HG03565 (cell line): ENCODE measurements at regions not wholly inside any gene's neighbourhood (a gene's known extent, or its start where the extent isn't known, plus 50 kb on each side); places are given as distances from the start of the nearest gene placed in this dataset.
"Not testable (repeated sequence)": the region's sequence is repeated elsewhere in the genome, so short reads cannot be mapped to it uniquely, and the experiment has no call there.

ENCODE experiments used
- ATAC-seq: cut with Tn5 transposase; IDR thresholded peaks from one replicate; pipeline ENCODE4 v1.9.1; 2021; ENCODE audit warnings: mild to moderate bottlenecking, moderate library complexity; ENCODE audit not compliant: unreplicated experiment

DNA sequence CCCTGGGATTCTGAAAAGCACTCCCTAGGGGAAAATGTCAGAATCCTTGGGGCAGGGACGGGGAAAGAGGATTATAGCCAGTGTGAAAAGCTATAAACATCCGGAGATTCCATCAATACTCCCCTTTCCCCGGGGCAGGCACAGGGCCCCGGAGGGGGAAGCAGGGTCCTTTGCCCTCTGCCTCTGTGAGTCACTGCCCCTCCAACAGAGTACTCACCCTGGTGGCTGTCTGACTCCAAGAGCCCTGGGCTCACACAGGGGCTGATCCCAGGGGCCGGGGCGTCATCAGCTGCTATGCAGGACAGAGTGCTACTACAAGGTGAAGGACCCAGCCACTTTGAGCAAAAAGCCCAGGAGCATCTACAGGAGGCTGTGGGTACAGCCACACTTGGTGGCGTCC is 133.0 kb upstream of the PRR20G start:
- ATAC-seq = no peak

DNA sequence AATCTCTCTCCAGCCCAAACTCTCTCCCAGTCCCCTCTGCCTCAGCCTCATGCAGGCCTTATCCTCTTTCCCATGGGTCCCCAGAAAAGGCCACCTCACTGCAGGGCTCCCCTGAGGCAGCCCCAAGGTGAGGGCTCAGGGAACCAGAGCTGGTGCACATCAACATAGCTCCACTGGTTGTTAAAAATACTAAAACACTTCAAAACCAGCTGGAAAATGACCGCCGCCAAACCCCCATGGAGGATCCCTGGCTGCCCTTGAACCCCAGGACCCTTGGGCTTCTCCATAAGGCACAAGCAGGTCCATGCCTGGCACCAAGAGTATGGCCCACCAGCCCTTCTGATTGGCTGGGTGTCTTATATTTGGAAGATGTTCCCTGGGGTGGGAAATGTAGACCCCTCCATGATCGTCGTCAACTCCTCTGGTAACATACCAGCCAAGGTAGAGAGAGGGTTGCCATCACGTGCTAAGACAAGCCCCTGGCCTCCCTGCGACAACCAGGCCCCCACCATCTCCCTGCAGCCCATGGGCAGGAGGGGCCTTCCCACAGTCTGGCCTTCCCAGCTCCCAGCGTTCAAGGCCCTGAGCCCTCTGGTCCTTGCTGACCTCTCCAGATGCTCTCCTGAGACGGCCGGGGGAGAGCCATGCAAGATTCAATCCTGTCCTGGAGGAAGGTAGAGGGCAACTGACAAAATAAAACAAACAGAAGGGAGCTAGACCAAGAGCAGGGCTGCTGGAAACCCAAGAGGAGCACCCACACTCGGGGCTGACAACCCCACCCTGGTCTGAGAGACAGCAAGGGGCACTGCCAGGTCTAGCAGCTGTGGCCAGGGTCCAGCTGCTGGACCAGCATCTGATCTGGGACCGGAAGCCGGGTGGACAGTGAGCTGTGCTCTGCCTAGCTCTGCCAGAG is 132.1 kb upstream of the PRR20G start:
- no peak for ATAC-seq

DNA sequence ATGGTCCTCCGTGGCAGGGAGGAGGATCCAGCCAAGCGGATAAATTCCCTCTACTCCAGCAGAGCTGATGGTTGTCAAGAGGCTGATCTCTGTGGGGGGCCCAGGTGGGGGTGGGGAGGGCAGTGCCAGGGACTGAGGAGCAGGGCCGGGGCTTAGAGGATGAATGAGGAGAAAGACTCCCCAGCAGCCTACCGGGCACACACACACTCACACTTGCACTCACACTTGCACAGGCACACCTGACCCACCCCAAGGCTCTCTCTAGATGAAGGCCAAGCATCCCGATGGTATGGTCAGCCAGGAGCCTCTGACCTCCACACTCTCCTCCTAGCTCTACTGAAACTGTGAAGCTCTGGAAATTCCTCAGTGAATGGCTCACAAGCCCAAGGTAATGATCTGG is 131.3 kb upstream of the PRR20G start:
- ATAC-seq = no peak

DNA sequence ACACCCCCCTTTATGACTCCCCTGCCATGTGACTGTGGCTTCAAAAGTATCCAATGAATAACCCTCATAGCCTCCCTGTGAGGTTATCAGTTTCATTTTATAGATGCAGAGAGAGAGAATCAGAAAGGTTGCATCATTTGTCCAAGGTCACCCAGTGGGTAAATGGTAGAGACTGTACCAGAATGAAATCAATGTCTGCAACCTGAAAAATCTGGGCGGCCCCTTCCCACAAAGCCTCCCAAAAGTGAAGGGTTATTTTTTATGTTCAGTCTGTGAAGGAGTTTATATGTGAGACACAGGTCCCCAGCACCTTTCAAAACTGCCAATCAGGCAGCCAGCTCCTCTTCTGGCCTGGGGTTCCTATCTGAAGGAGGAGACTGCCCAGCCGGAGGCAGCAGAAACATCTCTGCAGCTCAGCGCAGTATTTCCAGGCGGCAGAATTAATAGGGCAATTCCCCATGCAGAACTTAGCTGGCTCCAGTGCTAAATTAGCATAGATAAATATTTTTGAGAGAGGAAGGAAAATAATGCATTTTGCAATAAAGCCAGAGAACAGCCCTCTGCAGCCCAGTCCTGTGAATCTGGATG is 130.8 kb upstream of the PRR20G start:
- no peak for ATAC-seq

DNA sequence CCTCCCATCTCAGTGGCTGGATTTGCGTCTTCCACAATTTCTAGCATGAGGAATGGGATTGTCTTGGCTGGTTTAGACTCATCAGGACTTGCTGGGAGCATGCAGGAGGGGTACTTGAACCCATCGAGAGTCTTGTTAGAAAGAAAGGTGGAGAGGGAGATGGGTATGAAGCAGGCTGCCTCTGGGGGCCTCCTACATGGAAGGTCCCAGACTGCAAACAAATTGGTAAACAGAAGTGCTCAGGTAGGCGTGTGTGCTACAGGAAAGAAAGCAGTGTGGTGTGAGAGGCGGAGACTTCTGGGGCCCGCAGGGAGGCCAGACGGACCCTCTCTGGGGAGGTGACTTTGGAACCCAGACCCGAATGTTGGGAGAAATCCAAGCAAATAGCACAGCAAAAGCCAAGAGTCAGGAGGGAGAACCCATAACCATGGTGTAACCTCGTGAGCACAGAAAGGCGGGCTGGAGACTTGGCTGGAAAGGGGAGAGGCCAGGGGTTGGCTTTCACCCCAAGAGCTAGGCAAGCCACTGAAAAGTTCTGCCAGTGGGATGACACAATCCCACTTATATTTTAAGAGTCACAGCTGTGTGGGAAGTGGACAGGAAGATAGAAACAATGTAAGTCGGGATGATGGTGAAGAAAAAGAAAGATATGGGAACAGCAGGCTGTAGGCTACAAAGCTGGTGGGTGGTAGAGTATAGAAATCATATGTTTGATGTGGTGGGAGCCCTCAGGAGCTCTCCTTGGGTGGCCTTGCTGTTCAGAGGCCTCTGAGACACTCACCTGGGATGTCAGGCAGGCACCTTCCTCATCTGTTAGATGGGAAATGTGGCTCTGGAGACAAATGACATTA is 130.1 kb upstream of the PRR20G start:
- no peak for ATAC-seq

DNA sequence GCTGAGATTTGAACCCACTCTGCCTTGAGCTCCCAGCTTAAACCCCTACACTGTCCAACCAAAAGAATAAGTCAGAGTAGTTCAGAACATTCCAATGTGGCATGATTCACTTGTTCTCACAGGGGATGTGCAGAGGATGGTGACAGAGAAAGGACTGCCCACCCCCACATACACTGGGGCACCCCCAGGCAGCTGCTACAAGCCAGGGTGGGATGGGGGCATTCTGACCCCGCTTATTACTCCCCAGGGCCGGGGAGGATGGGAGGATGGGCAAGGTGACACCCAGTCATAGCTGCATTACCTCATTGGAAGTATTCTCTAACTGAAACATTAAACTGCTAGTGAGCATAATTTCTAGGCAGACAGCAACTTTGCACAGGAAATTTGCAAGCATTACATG is 126.0 kb upstream of the PRR20G start:
- no peak for ATAC-seq

DNA sequence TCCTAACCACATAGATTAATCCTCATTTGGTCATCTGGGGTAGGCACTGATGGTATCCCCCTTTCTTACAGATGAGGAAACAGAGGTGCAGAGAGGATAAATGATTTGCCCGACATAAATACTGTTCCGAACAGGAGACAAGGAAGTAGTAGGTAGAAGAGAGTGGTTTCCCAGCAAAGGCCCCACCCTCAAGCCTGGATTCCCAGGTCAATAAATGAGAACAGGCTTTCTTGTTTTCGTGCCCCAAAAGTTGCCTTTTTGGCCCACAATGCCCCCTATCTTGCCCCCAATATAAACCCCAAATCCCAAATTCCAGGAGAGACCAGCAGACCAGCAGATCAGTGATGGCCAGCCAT is 125.5 kb upstream of the PRR20G start:
- ATAC-seq = no peak

DNA sequence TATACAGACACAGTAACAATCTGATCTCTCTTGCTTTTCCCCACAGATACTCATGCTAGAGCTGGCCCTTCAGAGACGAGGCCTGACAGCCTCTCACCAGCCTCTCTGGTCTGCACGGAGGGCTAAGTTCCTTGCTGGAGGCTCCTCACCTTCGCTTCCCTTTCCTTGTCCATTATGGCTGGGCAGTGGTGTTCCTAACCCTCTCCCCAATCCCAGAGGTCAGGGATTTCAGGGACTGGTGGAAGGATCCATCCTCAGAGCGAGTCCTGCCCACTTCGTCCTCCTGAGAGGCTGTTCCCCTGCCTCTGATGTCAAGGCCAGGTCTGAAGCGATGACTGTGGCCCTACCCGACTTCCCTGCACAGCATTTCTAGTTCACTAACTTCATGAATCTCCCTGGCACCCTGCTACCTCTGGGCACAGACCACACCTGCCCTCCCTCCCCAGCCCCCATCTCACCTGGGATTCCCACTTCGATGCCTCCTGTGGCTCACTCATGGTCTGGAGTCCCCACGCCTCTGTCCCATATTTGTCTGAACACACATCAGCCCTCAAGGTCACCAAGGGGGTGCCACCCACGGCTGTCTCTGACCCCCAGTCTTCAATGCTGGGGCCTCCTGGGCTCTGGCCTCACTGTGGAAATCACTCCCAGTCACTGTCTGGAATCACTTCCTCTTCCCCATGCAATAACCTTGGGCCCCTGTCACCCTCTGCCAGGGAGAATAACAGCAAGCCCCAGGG is 124.9 kb upstream of the PRR20G start:
- no peak for ATAC-seq

DNA sequence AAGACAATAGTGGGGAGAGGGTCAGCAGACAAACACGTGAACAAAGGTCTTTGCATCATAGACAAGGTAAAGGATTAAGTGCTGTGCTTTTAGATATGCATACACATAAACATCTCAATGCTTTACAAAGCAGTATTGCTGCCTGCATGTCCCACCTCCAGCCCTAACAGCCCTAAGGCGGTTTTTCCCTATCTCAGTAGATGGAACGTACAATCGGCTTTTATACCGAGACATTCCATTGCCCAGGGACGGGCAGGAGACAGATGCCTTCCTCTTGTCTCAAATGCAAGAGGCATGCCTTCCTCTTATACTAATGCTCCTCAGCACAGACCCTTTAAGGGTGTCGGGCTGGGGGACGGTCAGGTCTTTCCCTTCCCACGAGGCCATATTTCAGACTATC is 124.0 kb upstream of the PRR20G start:
- ATAC-seq = not testable (repeated sequence)

DNA sequence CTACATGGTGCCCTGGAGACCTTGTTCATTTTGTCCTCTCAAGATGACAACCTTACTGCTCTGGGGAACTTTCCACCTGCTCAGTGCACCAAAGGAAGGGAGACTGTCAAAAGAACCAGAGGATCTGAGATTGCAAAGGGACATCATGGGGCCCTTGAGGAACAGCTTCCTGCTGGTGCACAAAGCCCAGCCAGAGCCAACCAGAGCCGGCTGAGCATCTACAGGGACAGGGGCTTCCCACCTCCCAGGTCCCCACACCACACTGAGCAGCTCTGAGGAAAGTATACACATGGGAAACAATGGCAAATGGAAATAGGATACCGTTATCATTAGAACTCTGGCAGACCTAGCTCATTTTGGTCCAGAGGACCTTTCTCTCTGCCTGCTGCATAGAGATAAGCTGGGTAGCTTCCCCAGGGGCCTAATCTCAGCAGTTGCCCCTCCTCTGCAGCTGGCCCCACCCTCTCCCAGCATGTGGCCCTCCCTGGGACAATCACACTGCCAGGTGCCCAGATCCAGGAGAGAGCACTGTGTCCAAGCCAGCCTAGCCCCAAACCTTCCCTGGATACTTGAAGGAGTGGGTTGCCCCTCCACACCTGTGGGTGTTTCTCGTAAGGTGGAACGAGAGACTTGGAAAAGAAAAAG is 123.4 kb upstream of the PRR20G start:
- ATAC-seq = no peak

DNA sequence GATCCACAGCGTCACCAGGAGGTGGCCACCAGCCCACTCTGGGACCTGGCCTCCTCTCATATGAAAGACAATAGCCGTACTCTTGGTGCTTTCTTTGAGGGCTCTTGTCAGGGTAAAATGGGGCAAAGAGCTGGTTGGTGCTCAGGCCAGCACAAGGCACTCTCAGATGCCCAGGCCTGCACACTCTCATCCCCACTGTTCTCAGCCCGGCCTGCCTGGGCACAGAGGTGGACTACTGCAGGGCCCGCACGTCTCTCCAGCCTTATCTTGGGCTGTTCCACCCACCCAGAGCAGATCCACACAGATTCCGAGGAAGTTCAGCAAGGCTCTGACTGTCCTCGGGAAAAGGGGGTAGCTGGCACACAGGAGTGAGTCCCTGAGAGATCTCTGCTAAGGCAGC is 122.8 kb upstream of the PRR20G start:
- no peak for ATAC-seq

DNA sequence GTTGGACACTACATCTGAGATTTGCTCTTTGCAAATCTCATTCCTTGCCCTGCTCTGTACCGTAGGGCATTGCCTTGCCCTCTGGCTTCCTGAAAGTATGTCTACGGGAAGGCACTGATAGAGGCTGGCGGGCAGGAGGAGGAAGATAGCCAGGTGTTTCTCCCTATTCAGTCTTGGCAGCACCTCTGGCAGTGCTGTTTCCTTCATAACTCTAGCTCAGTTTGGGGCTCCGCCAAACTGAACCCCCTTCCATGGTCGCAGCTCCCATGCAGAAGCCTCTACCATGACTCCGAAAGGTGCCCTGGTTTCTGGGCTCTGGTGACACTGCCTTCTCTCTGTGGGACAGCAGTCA is 122.3 kb upstream of the PRR20G start:
- no peak for ATAC-seq

DNA sequence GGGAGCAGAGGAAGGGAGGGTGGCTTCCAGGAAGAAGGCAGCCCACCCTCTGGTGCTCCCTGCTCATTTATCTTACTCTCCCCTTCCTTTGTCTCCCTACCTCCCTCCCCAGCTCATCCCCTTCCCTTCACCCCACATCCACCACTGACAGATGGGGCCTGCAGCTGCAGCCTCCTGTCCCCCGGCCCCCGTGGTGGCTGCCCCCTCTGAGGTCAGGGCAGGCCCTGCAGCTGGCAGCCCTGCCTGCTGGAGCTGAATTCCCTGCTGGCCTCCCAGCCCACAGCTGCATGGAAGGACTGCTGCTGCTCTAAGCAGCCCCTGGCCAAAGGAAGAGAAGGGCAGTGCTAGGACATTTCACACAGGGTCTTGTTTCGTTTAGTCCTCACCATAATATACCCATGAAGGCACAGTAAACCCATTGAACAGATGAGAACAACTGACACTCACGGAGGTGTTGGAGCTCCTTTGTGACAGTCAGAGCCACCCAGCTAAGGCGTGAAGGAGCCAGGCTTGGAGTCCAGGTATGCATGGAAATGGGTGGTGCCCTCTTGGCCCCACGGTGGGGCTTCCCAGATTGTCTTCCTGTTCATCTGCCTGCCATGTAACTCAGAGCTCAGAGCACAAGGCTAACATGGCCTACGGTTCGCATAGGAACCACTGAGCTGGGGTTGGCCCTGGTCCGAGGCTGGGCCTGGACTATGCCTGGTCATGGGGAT is 121.7 kb upstream of the PRR20G start:
- no peak for ATAC-seq

DNA sequence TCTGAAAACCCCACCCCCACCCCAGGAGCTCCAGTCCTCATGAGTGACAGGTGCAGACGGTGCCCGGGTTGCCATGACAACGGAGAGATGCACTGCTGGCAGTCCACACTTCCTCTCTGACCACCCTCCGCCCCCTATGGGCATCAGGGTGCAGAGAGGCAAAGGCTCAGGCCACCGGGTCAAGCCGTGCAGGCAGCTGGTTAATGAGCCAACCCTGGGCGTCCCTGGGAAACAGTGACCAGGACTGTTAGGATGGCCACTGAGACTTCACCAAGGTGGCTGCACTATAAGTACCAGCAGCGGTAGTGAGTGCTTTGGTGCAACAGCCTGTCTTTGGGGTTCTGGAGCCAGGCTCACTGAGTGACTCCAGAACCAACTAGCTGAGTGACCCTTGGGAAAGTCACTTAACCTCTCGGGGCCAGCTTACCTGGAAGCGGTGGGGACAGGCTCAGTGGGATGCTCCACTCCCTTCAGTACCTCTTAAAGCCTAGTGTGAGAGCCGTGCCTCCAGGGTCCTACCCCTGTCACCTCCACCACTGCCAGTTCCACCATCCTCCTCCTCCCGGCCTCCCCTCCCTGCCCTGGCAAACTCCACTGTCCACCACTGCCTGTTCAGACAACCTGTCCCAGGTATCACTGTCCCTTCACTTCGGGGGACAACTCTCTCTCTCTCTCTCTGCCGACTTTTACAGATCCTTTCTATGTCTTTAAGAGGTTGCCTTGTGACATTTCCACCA is 121.0 kb upstream of the PRR20G start:
- no peak for ATAC-seq

DNA sequence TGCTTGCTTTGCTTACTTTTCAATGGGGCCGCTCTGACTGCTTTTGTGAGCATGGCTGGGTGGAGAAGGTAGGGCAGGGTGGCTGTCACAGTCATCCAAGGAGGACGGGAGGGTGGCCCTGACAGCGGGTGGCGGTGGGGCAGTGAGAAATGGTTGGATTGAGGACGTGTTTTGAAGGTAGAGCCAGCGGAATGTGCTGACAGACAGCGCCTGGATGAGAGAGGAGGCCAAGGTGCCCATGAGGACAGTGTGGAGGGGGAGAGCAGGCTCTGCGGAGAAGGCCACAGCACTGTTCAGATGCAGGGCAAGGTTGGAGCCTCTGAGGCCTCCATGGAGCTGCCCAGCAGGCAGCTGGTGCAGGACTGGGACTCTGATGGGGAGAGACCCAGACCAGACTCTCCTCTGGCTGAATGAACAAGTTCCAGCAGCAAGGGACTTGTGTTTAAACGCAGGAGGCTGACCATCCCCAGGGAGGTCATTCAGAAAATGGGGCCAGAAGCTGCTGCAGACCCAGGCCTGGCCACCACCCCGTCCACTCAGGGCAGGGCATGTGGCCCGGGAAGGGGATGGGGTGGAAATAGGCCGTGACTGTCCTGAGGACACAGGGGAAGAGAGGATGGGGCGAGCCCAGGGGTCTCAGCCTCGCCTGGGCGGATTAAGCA is 120.3 kb upstream of the PRR20G start:
- no peak for ATAC-seq

DNA sequence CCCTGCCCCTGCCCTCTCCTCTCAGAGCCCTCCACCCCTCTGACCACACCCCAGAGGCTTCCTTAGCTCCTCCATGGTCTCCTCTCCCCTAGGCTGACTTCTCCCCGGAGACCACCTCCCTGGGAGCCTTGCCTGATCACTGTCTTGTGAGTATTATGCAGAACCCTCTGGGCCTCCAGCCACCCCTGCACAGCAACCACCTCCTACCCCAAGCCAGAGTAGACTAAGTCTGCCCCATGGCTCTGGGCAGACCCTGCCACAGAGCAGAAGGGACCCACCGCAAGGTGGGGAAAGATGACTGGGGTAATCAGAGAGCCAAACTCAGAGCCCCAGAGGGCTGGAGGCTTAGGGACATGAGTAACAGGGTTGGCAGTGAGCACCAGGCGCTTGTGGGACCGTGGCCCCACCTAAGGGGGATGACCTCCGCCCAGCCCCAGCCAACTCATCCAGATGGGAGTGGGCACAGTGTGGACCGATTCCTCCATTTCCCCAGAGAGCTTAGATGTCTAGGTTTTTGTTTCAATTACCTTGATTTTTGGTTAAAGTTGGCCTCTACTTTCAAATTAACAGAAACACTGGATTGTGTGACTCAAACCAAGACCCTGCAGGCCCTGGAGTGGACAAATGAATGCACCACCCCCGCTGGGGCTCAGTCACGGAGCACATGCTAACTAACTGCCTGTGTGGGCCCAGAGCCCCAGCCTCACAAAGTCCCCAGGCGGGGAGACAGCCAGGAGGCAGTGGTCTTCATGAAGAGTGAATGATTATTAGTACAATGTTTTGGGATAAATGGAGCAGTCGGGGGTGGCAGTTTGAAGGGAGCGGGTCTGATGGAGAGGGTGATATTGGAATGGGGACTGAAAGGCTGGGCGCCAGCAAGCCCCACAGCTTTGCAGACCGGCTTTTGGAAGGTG is 119.4 kb upstream of the PRR20G start:
- no peak for ATAC-seq

DNA sequence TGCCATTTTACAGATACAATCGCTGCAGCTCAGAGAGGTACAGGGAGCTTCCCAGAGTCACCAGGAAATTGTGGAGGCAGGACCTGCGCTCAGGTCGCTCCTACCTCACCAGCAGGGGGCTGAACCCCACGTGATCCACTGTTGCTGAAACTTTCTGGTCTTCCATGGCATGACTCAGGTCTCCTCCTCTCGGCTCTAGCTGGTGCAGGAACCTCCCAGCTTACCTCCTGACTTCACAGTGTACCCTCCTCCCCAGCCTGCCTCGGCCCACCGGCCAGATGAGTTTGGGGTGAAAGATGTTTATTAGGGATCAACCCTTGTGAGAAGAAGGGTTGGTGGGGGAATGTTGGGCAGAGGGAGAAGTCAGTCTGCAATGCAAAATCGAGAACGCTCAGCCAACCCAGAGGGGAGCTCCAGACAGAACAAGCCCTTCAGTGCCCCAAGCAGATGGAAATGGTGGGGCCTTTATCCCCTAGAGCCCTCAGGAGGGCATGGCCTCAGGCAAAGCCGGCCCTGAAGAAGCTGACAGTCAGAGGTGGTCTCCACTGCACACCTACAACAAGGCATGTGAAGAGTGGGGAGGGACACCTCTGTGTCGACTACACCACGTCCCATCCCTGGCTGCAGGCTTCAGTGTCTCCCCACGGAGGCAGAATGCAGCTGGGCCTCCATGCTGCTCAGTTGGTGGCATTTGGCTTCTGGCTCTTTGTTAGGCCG is 118.6 kb upstream of the PRR20G start:
- no peak for ATAC-seq
